WTC11 (cell line): ENCODE measurements at regions not wholly inside any gene's neighbourhood (a gene's known extent, or its start where the extent isn't known, plus 50 kb on each side); places are given as distances from the start of the nearest gene placed in this dataset.

Experiments
- ATAC-seq: fragments of 200-7000 bp; cut with Tn5 transposase; 2 replicates; pipeline ENCODE4 v1.10.0; 2021; ENCODE audit warnings: mild to moderate bottlenecking, moderate library complexity
- CTCF ChIA-PET: fragments of 300-600 bp; sonication (Branson Sonifier 250); formaldehyde crosslinking; loops from one replicate; lab custom pipeline; 2021; ENCODE audit warnings: antibody characterized with exemption; lab: Charles Lee
- POLR2A ChIA-PET: fragments of 350-600 bp; sonication (Branson Sonifier 250); formaldehyde crosslinking; loops from one replicate; lab custom pipeline; 2021; ENCODE audit warnings: antibody characterized with exemption; lab: Charles Lee
- DNase-seq: peaks from one replicate; pipeline ENCODE4 v3.0.0; 2021; ENCODE audit warnings: low spot score
- H3K27ac Mint-ChIP-seq: 2 replicates; pipeline ENCODE4 v1.8.0; 2021; ENCODE audit warnings: mixed read lengths
- H3K27me3 Mint-ChIP-seq: 2 replicates; pipeline ENCODE4 v1.8.0; 2021; ENCODE audit warnings: low read depth, mild to moderate bottlenecking, moderate library complexity, mixed read lengths
- H3K36me3 Mint-ChIP-seq: 2 replicates; pipeline ENCODE4 v1.8.0; 2021; ENCODE audit warnings: mixed read lengths
- H3K4me1 Mint-ChIP-seq: 2 replicates; pipeline ENCODE4 v1.8.0; 2022; ENCODE audit warnings: mixed read lengths
- H3K4me3 Mint-ChIP-seq: 2 replicates; pipeline ENCODE4 v1.8.0; 2021; ENCODE audit warnings: mild to moderate bottlenecking, moderate library complexity, mixed read lengths
- H3K9me3 Mint-ChIP-seq: 2 replicates; pipeline ENCODE4 v1.8.0; 2021; ENCODE audit warnings: mixed read lengths
- AR ChIP-seq: fragments of 250-450 bp; sonication (Bioruptor Pico); IDR thresholded peaks from 2 replicates; pipeline ENCODE4 v1.9.0; 2021; ENCODE audit warnings: mild to moderate bottlenecking
- EMX1 ChIP-seq: fragments of 250-450 bp; sonication (Bioruptor Pico); IDR thresholded peaks from 2 replicates; pipeline ENCODE4 v1.8.0; 2021; ENCODE audit warnings: mild to moderate bottlenecking
- ETV6 ChIP-seq: sonication (generic); formaldehyde crosslinking; IDR thresholded peaks from 2 replicates; pipeline ENCODE4 v1.8.1; 2022; ENCODE audit warnings: mild to moderate bottlenecking, missing genetic modification reagents
- GTF2I ChIP-seq: fragments of 250-450 bp; sonication (Bioruptor Pico); conservative IDR thresholded peaks from 2 replicates; pipeline ENCODE4 v1.4.0; 2021; ENCODE audit warnings: mild to moderate bottlenecking
- HMGXB4 ChIP-seq: sonication (generic); formaldehyde crosslinking; IDR thresholded peaks from 2 replicates; pipeline ENCODE4 v1.8.1; 2023; ENCODE audit warnings: mild to moderate bottlenecking, moderate library complexity, missing genetic modification reagents
- IRF2 ChIP-seq: sonication (generic); formaldehyde crosslinking; IDR thresholded peaks from 2 replicates; pipeline ENCODE4 v1.8.0; 2022; ENCODE audit warnings: low read depth, missing genetic modification reagents, borderline replicate concordance
- JAZF1 ChIP-seq: fragments of 250-450 bp; sonication (Bioruptor Pico); IDR thresholded peaks from 2 replicates; pipeline ENCODE4 v1.9.0; 2021; ENCODE audit warnings: moderate library complexity, mild to moderate bottlenecking, inconsistent platforms
- JUN ChIP-seq: sonication (generic); formaldehyde crosslinking; IDR thresholded peaks from 2 replicates; pipeline ENCODE4 v1.8.0; 2023; ENCODE audit warnings: mild to moderate bottlenecking, missing genetic modification reagents
- NFE2L1 ChIP-seq: sonication (generic); formaldehyde crosslinking; IDR thresholded peaks from 2 replicates; pipeline ENCODE4 v1.8.1; 2023; ENCODE audit warnings: missing genetic modification reagents
- NFYB ChIP-seq: sonication (generic); formaldehyde crosslinking; conservative IDR thresholded peaks from 2 replicates; pipeline ENCODE4 v1.8.0; 2022; ENCODE audit warnings: low read depth, missing genetic modification reagents
- NR2C2 ChIP-seq: sonication (generic); formaldehyde crosslinking; IDR thresholded peaks from 2 replicates; pipeline ENCODE4 v1.8.0; 2022; ENCODE audit warnings: mild to moderate bottlenecking, missing genetic modification reagents
- PRRX2 ChIP-seq: fragments of 250-450 bp; sonication (Bioruptor Pico); IDR thresholded peaks from 2 replicates; pipeline ENCODE4 v1.8.0; 2021; ENCODE audit warnings: mild to moderate bottlenecking
- RORB ChIP-seq: fragments of 250-450 bp; sonication (Bioruptor Pico); IDR thresholded peaks from 2 replicates; pipeline ENCODE4 v1.9.0; 2021; ENCODE audit warnings: mild to moderate bottlenecking
- SMAD4 ChIP-seq: sonication (generic); formaldehyde crosslinking; IDR thresholded peaks from 2 replicates; pipeline ENCODE4 v1.8.0; 2022; ENCODE audit warnings: mild to moderate bottlenecking, missing genetic modification reagents
- SP1 ChIP-seq: sonication (generic); formaldehyde crosslinking; conservative IDR thresholded peaks from 2 replicates; pipeline ENCODE4 v1.8.1; 2022; ENCODE audit warnings: missing genetic modification reagents
- STAT6 ChIP-seq: sonication (generic); formaldehyde crosslinking; conservative IDR thresholded peaks from 2 replicates; pipeline ENCODE4 v1.8.1; 2023; ENCODE audit warnings: mild to moderate bottlenecking, low read depth, missing genetic modification reagents, moderate library complexity
- TEAD1 ChIP-seq: sonication (generic); formaldehyde crosslinking; IDR thresholded peaks from 2 replicates; pipeline ENCODE4 v1.8.0; 2022; ENCODE audit warnings: mild to moderate bottlenecking, missing genetic modification reagents
- TEAD4 ChIP-seq: sonication (generic); formaldehyde crosslinking; IDR thresholded peaks from 2 replicates; pipeline ENCODE4 v1.8.0; 2022; ENCODE audit warnings: mild to moderate bottlenecking, missing genetic modification reagents
- TP53 ChIP-seq: sonication (generic); formaldehyde crosslinking; IDR thresholded peaks from 2 replicates; pipeline ENCODE4 v1.8.1; 2023; ENCODE audit warnings: mild to moderate bottlenecking, missing genetic modification reagents
- ZNF425 ChIP-seq: fragments of 250-450 bp; sonication (Bioruptor Pico); conservative IDR thresholded peaks from 2 replicates; pipeline ENCODE4 v1.9.0; 2021; ENCODE audit warnings: mild to moderate bottlenecking

- TF ChIP-seq AR = no peak
- TF ChIP-seq NR2C2 (CRISPR knock-in tag) = no peak
- no peak for TF ChIP-seq SP1 (CRISPR knock-in tag)
- no peak for TF ChIP-seq RORB (CRISPR knock-in tag)
- no peak for TF ChIP-seq NFE2L1 (CRISPR knock-in tag)
- TF ChIP-seq TEAD4 = no peak
Measured at GRCh38 chr4:34854451-34854850, 1389.9 kb downstream of the ARAP2 start (continued).

GRCh38 chr4:34861666-34862065 lies 1382.6 kb downstream of the ARAP2 start:
- CTCF ChIA-PET = no interaction called here

GRCh38 chr4:34878961-34879360 lies 1365.4 kb downstream of the ARAP2 start:
- Mint-ChIP-seq H3K27ac (no peak overlapping the region), H3K4me3 (no peak overlapping the region), H3K4me1 (peaks cover 9% of the 10 kb centered on the region), H3K9me3 (peaks cover 29% of the 10 kb centered on the region), H3K27me3 (no peaks in the 10 kb centered on the region; the same call in 1 of the 2 replicates), H3K36me3 (peaks cover 9% of the 10 kb centered on the region)
- POLR2A ChIA-PET = no interaction called here
- no peak for TF ChIP-seq SMAD4
- no peak for TF ChIP-seq JUN (CRISPR knock-in tag)
- TF ChIP-seq ZNF425 (CRISPR knock-in tag) = no peak
- no peak for TF ChIP-seq ETV6 (CRISPR knock-in tag)
- no peak for TF ChIP-seq STAT6 (CRISPR knock-in tag)
- no peak for TF ChIP-seq JAZF1 (CRISPR knock-in tag)
- TF ChIP-seq NR2C2 (CRISPR knock-in tag) = no peak
- TF ChIP-seq IRF2 (CRISPR knock-in tag) = no peak
- no peak for TF ChIP-seq TP53
- ATAC-seq (peak; percentile 86), DNase-seq (no peak)
- CTCF ChIA-PET = no interaction called here

More at GRCh38 chr4:34861666-34862065, 1382.6 kb downstream of the ARAP2 start:
- H3K9me3 Mint-ChIP-seq = no peaks in the 10 kb centered on the region
- no peak overlapping the region for H3K4me3 Mint-ChIP-seq
- no peaks in the 10 kb centered on the region for H3K27me3 Mint-ChIP-seq
- no peaks in the 10 kb centered on the region for H3K4me1 Mint-ChIP-seq
- no peak overlapping the region for H3K27ac Mint-ChIP-seq
- POLR2A ChIA-PET = no interaction called here
- no peak for DNase-seq
- TF ChIP-seq PRRX2 (CRISPR knock-in tag) = no peak
- no peak for TF ChIP-seq IRF2 (CRISPR knock-in tag)
- no peak for TF ChIP-seq HMGXB4 (CRISPR knock-in tag)
- TF ChIP-seq TEAD1 = no peak
- no peak for TF ChIP-seq EMX1
- TF ChIP-seq GTF2I (CRISPR knock-in tag) = no peak
- no peak for TF ChIP-seq NFYB
- TF ChIP-seq, all 79 proteins: peak for 0
- no peak for ATAC-seq
- H3K36me3 Mint-ChIP-seq = no peaks in the 10 kb centered on the region
